HL-60 (cell line): ENCODE measurements at regions not wholly inside any gene's neighbourhood (a gene's known extent, or its start where the extent isn't known, plus 50 kb on each side); places are given as distances from the start of the nearest gene placed in this dataset.
"Not testable (repeated sequence)": the region's sequence is repeated elsewhere in the genome, so short reads cannot be mapped to it uniquely, and the experiment has no call there.

Experiments
- DNase-seq, 2 experiments: peaks; one replicate each; pipeline ENCODE4 v3.0.0-alpha.2; 2010 to 2020; ENCODE audit warnings: low read depth in 1 of 2, low spot score in 1 of 2
- H3K27ac ChIP-seq: fragments of 250-450 bp; sonication (Bioruptor Pico); replicated peaks from 2 replicates; pipeline ENCODE4 v1.5.1; 2020; ENCODE audit warnings: mild to moderate bottlenecking, moderate library complexity
- H3K27me3 ChIP-seq: fragments of 250-450 bp; sonication (Bioruptor Pico); 2 replicates; pipeline ENCODE4 v1.5.1; 2021; ENCODE audit warnings: mild to moderate bottlenecking, moderate library complexity; ENCODE audit not compliant: insufficient read depth, poor library complexity, severe bottlenecking
- H3K4me3 ChIP-seq: replicated peaks from 2 replicates; pipeline ENCODE4 v1.5.1; 2011; ENCODE audit warnings: mild to moderate bottlenecking, control low read depth, low read length; ENCODE audit not compliant: insufficient read depth
- CTCF ChIP-seq: IDR thresholded peaks from one replicate; pipeline ENCODE4 v1.5.1; 2011; ENCODE audit warnings: low read length, control low read depth, inconsistent platforms; ENCODE audit not compliant: insufficient read depth
- GABPA ChIP-seq: IDR thresholded peaks from 2 replicates; pipeline ENCODE4 v1.6.1; 2012; ENCODE audit warnings: low read depth
- POLR2AphosphoS5 ChIP-seq: IDR thresholded peaks from 2 replicates; pipeline ENCODE4 v1.6.1; 2012; ENCODE audit warnings: low read depth
- REST ChIP-seq: IDR thresholded peaks from 2 replicates; pipeline ENCODE4 v1.6.1; 2012; ENCODE audit warnings: low read depth; ENCODE audit not compliant: insufficient replicate concordance
- SPI1 ChIP-seq: IDR thresholded peaks from 2 replicates; pipeline ENCODE4 v1.6.1; 2012; ENCODE audit warnings: low read depth, mild to moderate bottlenecking, borderline replicate concordance

- H3K4me3 ChIP-seq, DNase-seq, H3K27me3 ChIP-seq, H3K27ac ChIP-seq: not testable (repeated sequence)
Measured at GRCh38 chr4:81715357-81715756, 243.7 kb upstream of the RASGEF1B start.

- DNase-seq = no peak
- Histone ChIP-seq H3K27ac (no peak overlapping the region), H3K4me3 (no peak overlapping the region), H3K27me3 (no peaks in the 10 kb centered on the region)
- TF ChIP-seq REST (no peak), GABPA (no peak), SPI1 (no peak), CTCF (no peak), POLR2AphosphoS5 (no peak)
Measured at GRCh38 chr4:81714291-81714690, 242.6 kb upstream of the RASGEF1B start.

- no peaks in the 10 kb centered on the region for H3K27me3 ChIP-seq
- H3K27ac ChIP-seq = no peak overlapping the region
- TF ChIP-seq POLR2AphosphoS5 (no peak), GABPA (no peak), REST (no peak)
- no peak overlapping the region for H3K4me3 ChIP-seq
- no peak for DNase-seq
Measured at GRCh38 chr4:81712714-81713113, 241.0 kb upstream of the RASGEF1B start.

- TF ChIP-seq CTCF = no peak
- TF ChIP-seq SPI1 = no peak
- TF ChIP-seq POLR2AphosphoS5 = no peak
- TF ChIP-seq GABPA = no peak
- no peak for TF ChIP-seq REST
- Histone ChIP-seq H3K4me3 (no peak overlapping the region), H3K27me3 (no peaks in the 10 kb centered on the region), H3K27ac (no peak overlapping the region)
- DNase-seq = no peak
Measured at GRCh38 chr4:81704461-81704860, 232.8 kb upstream of the RASGEF1B start.
